KBM-7 (cell line): ENCODE measurements at regions not wholly inside any gene's neighbourhood (a gene's known extent, or its start where the extent isn't known, plus 50 kb on each side); places are given as distances from the start of the nearest gene placed in this dataset.

Experiments used
- DNase-seq: peaks from one replicate; pipeline ENCODE4 v3.0.0-alpha.2; 2015
- in situ Hi-C: fragments of 300-500 bp; cut with MboI; formaldehyde crosslinking; loops from 2 replicates; pipeline ENCODE4 v1.14.3; 2020; ENCODE audit warnings: low sequenced_read_pairs, low pct_unique_long_range_greater_than_20kb, mixed read lengths

DNA sequence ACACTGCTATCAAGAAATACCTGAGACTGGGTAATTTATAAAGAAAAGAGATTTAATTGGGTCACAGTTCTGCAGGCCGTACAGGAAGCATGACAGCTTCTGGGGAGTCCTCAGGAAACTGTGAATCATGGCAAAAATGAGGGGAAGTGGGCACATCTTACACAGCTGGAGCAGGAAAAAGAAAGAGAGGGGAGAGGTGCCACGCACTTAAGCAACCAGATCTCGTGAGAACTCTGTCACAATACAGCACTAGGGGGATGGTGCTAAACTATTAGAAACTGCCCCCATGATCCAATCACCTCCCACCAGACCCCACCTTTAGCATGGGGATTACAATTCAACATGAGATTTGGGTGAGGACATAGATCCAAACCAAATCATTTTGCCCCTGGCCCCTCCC is 105.5 kb upstream of the CPLX2 start:
- in situ Hi-C loops, result no loop called here
- DNase-seq, result no peak

DNA sequence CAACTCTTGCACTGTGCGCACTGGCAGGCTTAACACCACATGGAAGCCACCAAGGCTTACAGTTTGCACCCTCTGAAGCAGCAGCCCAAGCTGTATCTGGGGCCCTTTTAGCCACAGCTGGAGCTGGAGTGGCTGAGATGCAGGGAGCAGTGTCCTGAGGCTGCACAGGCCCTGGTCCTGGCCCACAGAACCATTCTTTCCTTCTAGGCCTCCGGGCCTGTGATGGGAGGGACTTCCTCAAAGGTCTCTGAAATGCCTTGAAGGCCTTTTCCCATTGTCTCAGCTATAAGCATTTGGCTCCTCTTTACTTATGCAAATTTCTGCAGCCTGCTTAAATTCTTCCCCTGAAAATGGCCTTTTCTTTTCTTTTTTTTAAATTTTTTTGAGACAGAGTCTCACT is 104.4 kb upstream of the CPLX2 start:
- in situ Hi-C loops, result no loop called here
- DNase-seq, result no peak

DNA sequence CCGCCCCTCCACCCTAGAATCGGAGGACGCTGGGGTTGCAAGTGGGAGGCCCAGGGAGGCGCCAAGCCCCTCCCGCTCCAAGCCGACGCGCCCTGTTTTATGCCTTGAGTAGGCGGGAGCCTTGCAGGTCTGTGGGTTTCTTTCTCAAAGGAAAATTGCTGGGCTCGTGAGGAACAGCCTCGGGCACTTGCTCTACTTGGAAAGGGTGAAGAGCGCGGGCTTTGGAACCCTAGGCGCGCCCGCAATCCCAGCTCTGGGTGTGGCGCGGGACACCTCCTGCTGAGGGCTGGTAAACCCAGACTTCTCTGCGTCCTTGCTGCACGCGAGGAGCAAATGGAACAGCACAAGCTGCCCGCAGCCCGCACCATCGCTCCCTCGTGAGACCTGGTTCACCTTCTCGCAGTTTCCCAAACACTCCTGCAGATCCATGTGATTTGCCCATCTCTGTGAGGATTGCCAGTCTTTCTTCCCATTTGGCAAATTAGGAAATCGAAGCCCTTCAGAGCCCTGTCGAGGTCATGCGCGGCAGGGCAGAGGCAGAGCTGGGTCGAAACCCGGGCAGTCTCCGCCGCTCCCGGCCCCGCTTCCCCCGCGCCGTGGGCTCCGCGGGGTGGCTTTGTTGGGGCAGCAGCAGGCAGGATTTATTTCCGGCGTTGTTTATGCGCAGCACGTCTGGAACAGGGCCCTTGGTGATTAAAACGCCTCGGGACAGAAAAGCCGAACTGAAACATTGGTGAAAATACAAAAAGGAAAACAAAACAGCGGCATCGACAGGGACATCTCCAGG is 98.4 kb upstream of the CPLX2 start:
- DNase-seq, result no peak
- in situ Hi-C loops, result no loop called here

DNA sequence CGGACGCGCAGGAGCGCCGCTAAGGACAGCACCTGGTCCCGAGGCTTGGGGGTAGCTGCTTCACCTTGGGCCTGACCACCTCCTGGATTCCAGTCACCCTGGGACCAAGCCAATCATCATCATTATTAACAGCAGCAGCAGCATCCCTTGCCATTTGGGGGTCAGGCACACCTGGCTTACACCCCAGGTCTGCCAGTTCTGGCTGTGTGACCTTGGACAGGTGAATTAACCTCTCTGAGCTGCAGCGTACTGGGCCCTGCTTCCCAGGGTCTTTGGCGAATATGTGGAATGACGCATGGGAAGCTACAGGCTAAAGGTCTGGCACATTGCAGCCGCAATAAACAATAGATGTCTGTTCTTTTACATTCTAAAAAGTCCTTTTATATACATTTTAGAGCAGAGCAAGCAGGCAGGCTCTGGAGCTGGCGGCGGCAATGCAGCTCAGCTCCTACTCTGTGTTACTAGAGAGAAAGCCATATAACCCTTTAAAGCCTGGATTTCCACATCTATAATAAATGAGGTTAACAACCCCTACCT is 97.8 kb upstream of the CPLX2 start:
- in situ Hi-C loops, result no loop called here
- no peak for DNase-seq

DNA sequence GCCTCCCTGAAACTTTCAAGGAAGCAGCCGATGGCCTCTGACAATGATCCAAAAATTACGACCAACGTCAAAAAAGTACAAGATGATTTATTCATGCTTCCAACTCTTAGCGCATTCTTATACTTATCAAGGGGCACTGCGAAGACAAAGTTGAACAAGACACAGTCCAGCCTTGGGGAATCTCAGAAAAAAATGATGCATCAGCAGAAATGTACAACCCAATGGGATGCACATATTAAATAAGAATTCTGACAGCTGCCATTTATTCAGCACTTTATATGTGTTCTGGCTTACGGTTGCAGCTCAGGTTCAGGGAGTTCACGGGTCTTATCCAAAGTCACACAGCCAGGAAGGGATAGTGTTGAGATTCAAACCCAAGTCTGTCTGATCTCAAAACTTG is 96.0 kb upstream of the CPLX2 start:
- DNase-seq, result no peak
- in situ Hi-C loops, result no loop called here

DNA sequence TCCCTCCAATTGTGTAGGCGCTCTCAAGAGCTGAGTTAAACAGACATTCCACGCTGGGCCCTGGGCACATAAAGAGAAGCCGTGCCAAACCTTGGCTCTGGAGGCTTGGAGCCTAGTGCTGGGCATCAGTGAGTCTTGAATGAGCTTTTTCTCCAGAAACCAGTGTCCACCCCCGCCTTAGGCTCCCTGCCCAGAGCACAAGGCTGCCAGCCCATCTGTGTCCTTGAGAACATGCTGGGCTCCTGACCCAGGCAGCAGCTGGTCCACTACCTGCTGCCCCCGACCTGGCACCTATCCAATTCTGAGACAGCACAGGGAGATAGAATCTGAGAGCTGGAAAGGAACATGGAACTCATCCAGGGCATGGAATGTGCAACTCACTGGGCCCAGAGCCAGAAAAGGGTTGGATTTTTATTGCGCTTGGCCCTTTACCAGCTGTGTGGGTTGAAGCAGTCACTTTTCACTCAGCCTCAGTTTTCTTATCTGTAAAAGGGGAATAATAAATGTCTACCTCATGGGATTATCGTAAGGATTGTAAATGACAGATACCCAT is 92.4 kb upstream of the CPLX2 start:
- no peak for DNase-seq
- in situ Hi-C loops, result no loop called here

DNA sequence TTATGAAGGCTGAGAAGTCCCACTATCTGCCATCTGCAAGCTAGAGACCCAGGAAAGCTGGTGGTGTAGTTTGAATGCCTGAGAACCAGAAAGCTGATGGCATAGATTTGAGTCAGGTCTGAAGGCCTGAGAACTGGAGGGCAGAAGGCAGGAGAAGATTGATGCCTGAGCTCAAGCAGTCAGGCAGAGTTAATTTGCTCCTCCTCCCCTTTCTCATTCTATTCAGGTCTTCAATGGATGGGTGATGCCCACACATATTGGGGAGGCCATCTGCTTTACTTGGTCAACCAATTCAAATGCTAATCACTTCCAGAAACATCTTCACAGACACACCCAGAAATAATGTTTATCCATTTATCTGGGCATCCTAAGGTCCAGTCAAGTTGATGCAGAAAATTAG is 87.6 kb upstream of the CPLX2 start:
- DNase-seq, result no peak
- in situ Hi-C loops, result no loop called here

DNA sequence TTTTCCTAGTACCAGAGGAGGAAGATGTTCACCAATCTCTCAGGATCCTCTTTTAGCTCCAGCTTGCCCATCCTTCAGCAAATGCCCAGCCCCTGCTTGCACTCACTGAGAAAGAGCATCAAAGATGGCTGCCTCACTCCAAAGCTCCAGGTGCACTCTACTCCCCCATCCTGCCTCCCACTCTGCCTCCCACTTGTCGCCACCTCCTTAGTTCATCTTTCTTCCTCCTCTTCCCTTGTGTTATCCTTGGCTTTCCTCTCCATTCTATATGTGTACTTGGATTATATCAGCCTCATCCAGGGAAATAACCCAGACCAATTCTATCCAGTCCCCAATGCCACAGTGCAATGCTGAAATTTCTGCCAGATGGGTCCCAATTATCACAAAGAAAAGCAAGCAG is 87.1 kb upstream of the CPLX2 start:
- in situ Hi-C loops, result no loop called here

DNA sequence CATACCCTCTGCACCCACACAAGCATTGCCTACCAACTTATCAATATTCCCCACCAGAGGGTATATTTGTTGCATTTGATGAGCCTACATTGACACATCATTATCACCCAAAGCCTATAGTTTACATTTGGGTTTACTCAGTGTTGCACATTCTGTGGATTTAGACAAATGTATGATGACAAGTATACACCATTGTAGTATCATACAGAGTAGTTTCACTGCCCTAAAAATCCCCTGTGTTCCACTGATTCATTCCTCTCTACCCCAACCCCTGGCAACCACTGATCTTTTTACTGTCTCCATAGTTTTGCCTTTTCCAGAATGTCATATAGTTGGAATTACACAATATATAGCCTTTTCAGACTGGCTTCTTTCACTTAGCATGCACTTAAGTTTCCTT is 85.7 kb upstream of the CPLX2 start:
- in situ Hi-C loops, result no loop called here
- DNase-seq, result no peak

More for the DNA sequence above, 87.1 kb upstream of the CPLX2 start:
- no peak for DNase-seq

DNA sequence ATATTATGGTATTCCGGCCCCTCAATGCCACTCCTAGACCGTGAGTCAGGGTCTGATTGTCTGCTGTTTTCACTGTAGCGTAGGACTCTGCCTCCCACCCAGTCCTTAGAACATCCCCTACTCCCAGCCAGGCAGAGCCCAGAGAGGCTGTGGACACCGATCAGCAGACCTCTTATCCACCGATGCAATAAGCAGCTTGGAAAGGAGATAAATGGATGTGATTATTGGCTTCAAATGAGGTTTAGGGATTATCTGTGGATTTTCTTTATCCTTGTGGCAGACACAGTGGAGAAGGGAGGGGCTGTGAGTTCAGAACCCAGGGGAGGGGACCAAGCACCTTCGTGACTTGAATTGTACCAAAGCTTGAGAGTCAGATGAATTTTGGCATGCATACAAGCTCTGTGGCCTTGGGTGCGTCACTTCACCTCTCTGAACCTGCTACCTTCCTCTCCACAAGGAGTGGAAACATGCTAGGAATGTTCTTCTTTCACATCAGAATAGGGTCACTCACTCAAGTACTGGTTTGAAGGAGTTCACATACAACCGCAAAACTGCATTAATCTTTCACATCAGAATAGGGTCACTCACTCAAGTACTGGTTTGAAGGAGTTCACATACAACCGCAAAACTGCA is 83.1 kb upstream of the CPLX2 start:
- no peak for DNase-seq
- in situ Hi-C loops, result no loop called here

DNA sequence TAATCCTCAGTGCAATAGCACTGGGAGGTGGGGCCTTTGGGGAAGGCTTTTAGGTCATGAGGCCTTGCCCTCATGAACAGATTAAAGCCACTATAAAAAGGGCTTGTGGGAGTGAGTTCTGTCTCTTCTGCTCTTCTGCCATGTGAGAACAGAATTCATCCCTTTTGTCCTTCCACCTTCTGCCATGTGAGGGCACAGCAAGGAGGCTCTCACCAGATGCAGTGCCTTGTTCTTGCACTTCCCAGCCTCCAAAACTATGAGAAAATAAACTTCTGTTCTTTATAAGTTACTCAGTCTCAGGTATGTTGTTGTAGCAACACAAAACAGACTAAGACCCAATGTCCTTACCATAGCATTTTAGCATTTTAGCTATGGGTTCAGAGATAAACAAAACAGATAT is 81.7 kb upstream of the CPLX2 start:
- in situ Hi-C loops, result no loop called here
- DNase-seq, result no peak

DNA sequence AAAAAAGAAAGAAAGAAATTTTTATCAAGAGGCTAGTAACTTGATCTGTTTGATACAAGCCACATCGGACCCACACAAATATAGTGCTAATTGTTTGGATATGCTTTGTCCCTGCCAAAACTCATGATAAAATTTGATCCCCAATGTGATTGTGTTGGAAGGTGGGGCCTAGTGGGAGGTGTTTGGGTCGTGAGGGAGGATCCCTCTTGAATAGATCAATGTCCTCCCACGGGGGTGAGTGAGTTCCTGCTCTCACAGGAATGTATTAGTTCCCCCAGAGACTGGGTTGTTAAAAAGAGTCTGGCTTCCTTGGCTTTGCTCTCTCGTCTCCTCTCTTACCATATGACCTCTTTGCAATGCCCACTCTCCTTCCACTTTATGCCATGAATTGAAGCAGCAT is 80.6 kb upstream of the CPLX2 start:
- in situ Hi-C loops, result no loop called here

DNA sequence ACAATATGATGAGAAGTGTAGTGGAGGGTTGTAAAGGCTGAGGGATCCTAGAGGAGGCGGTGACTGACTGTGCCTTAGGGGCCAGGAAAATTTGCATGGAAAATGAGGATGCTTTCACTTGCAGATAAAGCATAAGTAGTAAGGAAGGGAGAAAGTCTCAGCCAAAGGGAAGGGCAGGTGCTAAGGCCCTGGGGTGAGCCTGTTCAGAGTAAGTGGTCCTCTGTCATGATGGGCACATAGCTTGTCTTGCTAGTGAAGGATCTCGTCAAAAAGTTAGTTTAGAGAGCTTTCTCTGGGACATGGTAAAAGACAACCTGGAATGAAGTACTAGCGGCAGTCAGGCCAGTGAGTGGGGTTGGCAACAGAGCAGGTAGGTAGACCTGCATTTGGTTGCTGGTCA is 75.4 kb upstream of the CPLX2 start:
- DNase-seq, result no peak
- in situ Hi-C loops, result no loop called here

More for the DNA sequence above, 80.6 kb upstream of the CPLX2 start:
- DNase-seq, result no peak

DNA sequence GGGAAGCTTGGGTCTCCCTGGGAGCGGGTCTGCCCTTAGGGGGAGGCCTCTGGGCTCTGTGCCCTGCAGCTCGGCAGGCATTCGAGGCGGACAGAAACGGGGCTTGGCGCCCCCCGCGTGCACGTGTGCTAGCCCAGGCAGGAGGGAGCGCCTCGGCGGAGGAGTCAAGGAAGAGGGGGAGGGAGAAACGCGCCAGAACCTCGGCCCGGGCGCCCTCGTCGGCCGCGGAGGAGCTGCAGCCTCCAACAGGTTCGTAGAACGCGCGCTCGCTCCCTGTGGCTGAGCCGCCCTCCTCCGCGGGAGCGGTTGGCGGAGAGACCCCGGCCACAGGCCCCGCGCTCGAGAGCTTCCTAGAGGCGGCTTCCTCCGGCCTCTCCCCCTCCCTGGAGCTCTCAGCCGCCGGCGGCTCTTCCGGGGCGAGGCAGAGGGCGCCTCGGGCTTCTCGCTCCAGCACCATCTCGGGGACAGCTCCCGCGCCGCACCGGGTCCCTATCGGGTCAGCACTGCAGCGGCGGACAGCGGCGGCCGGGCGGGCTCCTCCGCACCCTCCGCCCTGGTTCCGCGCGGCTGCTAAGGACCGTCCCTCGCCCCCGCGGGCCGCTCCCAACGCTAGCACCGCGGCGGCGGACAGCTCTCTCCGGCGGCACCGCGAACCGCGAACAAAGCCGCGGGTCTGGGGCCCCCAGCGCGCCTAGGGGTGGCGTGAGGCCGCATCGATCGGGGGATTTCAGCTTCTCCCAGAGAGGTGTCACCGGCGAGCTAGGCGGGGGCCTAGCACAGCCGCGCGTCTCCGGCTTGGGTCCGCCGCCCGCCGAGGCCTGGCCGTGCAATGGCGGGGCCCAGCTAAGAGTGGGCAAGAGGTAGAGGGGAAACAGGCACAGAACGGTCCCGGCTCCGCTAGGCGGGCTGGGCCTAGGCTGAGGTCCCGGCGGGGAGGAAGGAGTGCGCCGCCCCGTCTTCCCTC is 74.6 kb upstream of the CPLX2 start:
- in situ Hi-C loops, result no loop called here
- peak; percentile 87 for DNase-seq

DNA sequence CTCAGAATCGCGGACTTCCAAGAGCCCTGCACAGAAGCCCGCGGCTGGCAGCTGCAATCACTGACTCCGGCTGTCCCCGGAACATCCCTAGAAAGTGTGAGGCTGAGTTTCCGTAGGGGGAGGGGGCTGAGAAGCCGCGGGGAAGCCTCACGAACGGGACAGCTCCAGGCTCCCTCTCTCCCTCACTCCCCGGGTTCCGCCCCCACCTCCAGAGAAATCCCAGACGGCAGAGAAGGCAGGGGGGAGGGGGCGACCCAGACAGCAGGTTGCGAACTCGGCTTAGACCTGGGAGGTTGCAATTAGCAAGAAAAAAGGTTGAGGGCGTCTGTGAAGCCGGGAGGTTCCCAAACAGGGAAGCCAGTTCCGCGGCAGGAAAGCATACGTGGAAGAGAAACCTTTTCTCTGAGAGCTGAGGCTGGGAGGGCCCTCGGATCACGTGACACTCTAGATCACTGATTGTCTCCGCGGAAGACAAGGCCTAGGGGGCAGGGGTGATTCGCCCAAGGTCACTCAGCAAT is 73.8 kb upstream of the CPLX2 start:
- in situ Hi-C loops, result no loop called here
- no peak for DNase-seq

DNA sequence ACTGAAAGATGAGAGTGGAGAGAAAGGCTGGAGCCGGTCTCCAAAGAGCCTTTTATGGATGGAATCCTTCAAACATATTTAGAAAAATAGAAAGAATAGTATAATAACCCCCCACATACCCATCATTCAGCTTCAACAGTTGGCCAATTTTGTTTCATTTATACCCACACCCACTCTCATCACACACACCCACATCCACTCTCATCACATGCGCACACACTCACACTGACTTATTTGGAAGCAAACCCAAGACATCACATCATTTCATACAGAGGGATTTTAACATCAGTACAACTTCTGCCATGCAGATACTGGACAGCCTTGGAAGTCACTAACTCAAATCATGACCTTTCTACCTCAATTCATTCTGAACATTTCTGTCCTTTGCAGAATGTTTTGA is 72.8 kb upstream of the CPLX2 start:
- DNase-seq, result no peak
- in situ Hi-C loops, result no loop called here

DNA sequence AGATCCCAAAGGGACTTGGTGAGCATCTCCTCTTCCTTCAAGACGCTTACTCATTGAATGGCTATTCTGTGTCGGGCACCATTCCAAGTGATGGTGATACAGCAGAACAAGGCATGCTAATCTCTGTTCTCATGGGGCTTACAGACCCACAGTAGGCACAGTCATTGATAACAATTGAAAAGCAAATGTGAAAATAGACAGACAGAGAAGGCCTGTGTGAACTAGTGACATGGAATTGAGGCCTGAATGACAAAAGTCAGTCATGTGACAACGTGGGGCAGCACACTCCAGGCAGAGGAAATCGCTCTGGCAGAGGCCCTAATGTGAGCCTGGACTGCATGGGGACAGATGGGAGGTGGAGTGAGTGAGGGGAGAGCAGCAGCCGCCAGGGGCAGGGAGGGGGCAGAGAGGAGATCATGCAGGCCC is 70.7 kb upstream of the CPLX2 start:
- DNase-seq, result no peak
- in situ Hi-C loops, result no loop called here

DNA sequence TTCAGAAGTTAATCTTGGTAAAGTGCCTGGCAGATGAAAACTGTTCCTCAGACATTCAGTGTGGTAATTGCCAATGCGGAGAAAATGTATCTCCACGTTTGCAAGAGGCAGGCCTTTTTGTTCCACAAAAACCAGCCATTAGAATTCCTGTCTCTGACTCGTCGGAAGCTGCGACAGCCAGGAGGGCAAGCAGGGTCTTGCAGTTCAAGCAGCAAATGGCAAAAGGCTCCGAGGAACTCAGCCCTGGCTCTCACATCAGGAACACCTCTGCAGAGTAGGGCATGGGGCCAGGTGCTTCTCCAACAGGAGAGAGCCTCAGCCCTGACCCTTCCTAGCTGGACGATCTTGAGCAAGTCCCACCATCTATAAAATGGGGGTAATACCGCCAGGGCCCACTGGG is 69.0 kb upstream of the CPLX2 start:
- in situ Hi-C loops, result no loop called here
- DNase-seq, result no peak

DNA sequence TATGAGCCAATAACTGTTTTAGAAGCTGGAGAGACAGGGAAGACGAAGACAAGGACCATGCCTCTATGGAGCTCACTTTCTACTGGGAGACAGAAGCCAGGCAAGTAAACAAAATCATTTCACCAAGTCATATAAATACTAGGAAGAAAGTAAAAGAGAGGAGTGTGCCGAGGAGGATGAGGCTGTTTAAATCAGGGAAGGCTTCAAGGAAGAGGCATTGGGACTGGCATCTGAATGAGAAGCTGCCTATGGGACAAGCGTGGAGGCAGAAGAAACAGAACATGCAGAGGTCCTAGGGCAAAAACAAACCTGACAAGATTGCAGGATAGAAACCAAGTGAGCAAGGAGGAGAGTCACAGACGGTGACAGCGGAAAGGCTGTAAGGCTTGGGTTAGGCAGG is 68.1 kb upstream of the CPLX2 start:
- in situ Hi-C loops, result no loop called here

More for the DNA sequence above, 68.1 kb upstream of the CPLX2 start:
- DNase-seq, result no peak
